ENCODE measurements at regions not wholly inside any gene's neighbourhood (a gene's known extent, or its start where the extent isn't known, plus 50 kb on each side); places are given as distances from the start of the nearest gene placed in this dataset.

GRCh38 chr14:78107166-78107565, 63.0 kb upstream of the NRXN3 start:
- TF ChIP-seq CTCF (conservative IDR thresholded peaks at IDR 0.05; ENCODE audit: low read depth, low read length) = no peak
- no peak for TF ChIP-seq EZH2 (IDR thresholded peaks at IDR 0.05; ENCODE audit: borderline replicate concordance, low read depth, low read length, poor library complexity, severe bottlenecking)

Data from A673 (cell line).